Non-pigmented ciliary epithelial cell (primary cell): ENCODE measurements at regions not wholly inside any gene's neighbourhood (a gene's known extent, or its start where the extent isn't known, plus 50 kb on each side); places are given as distances from the start of the nearest gene placed in this dataset.

ENCODE experiments used
- DNase-seq: peaks from one replicate; pipeline ENCODE4 v3.0.0-alpha.2; 2010; ENCODE audit warnings: low read depth

- peak; percentile 99 for DNase-seq
Measured at GRCh38 chr13:63435667-63436324, 2020.1 kb upstream of the PCDH20 start.

GRCh38 chr13:63433546-63434150, 2018.0 kb upstream of the PCDH20 start:
- DNase-seq, result peak; percentile 22

- DNase-seq, result no peak
Measured at GRCh38 chr13:63427170-63427569, 2011.5 kb upstream of the PCDH20 start.

GRCh38 chr13:63425131-63425530, 2009.5 kb upstream of the PCDH20 start:
- no peak for DNase-seq

- DNase-seq, result no peak
Measured at GRCh38 chr13:63421123-63421522, 2005.5 kb upstream of the PCDH20 start.

- no peak for DNase-seq
Measured at GRCh38 chr13:63420685-63421084, 2005.0 kb upstream of the PCDH20 start.

GRCh38 chr13:63414247-63414646, 1998.6 kb upstream of the PCDH20 start:
- no peak for DNase-seq

- DNase-seq, result no peak
Measured at GRCh38 chr13:63409791-63410351, 1994.2 kb upstream of the PCDH20 start.

GRCh38 chr13:63408331-63409189, 1992.9 kb upstream of the PCDH20 start:
- peak; percentile 18 for DNase-seq

GRCh38 chr13:63403733-63404132, 1988.1 kb upstream of the PCDH20 start:
- no peak for DNase-seq

- no peak for DNase-seq
Measured at GRCh38 chr13:63396746-63397145, 1981.1 kb upstream of the PCDH20 start.

GRCh38 chr13:63393112-63393511, 1977.5 kb upstream of the PCDH20 start:
- DNase-seq, result no peak

- DNase-seq, result no peak
Measured at GRCh38 chr13:63389756-63390155, 1974.1 kb upstream of the PCDH20 start.

GRCh38 chr13:63381078-63381859, 1965.6 kb upstream of the PCDH20 start:
- DNase-seq, result no peak

GRCh38 chr13:63377986-63378385, 1962.3 kb upstream of the PCDH20 start:
- DNase-seq, result no peak

- no peak for DNase-seq
Measured at GRCh38 chr13:63370101-63370500, 1954.5 kb upstream of the PCDH20 start.

- DNase-seq, result no peak
Measured at GRCh38 chr13:63367522-63368198, 1952.0 kb upstream of the PCDH20 start.

GRCh38 chr13:63364159-63364558, 1948.5 kb upstream of the PCDH20 start:
- no peak for DNase-seq

GRCh38 chr13:63351533-63351932, 1935.9 kb upstream of the PCDH20 start:
- no peak for DNase-seq

- no peak for DNase-seq
Measured at GRCh38 chr13:63351081-63351480, 1935.4 kb upstream of the PCDH20 start.

GRCh38 chr13:63345835-63346234, 1930.2 kb upstream of the PCDH20 start:
- DNase-seq, result no peak
